NCI-H128 (cell line): ENCODE measurements at regions not wholly inside any gene's neighbourhood (a gene's known extent, or its start where the extent isn't known, plus 50 kb on each side); places are given as distances from the start of the nearest gene placed in this dataset.
"Not testable (repeated sequence)": the region's sequence is repeated elsewhere in the genome, so short reads cannot be mapped to it uniquely, and the experiment has no call there.

Source experiments
- DNase-seq: peaks from one replicate; lab custom pipeline; 2025; ENCODE audit not compliant: unreplicated experiment; lab: John Stamatoyannopoulos, UW

DNA sequence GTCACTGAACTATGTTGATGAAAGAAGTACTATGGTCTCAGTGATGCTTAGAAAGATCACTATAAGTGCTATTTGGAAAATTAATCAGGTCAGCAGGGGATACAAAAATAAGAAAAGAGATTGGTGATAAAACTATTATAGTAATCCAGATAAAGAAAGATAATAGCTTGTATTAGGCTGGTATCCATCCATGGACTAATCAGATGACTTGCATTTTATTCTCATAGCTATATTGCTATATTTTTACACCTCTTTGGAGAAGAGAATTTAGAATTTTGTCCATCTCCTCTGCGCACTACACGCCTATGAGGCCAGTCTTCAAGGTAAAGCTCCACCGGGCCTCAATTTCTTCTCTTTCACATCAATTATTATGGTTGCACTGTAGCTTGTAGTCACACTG is 635.1 kb upstream of the DDX18 start:
- DNase-seq, result no peak

GRCh38 chr2:117190856-117191559 is 623.5 kb upstream of the DDX18 start:
- DNase-seq, result no peak

GRCh38 chr2:117195381-117195780 is 619.1 kb upstream of the DDX18 start:
- no peak for DNase-seq

DNA sequence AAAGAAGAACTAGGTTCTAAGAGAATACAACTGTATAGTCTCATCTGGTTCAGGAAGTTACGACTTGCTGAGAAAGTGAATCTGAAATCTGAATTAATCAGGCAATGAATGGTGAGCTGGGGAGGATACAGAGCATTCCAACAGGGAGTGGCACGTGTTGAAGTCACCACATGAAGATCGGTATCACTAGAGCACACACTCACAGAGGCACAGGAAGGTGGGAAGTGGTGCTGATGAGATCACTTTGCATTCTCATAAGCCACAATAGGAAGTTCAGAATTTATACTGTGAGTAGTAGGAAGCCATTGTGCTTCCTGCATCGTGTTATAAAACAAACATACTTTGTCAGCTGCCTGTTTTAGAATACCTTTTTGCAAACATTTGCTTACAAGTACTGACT is 615.0 kb upstream of the DDX18 start:
- DNase-seq, result no peak

DNA sequence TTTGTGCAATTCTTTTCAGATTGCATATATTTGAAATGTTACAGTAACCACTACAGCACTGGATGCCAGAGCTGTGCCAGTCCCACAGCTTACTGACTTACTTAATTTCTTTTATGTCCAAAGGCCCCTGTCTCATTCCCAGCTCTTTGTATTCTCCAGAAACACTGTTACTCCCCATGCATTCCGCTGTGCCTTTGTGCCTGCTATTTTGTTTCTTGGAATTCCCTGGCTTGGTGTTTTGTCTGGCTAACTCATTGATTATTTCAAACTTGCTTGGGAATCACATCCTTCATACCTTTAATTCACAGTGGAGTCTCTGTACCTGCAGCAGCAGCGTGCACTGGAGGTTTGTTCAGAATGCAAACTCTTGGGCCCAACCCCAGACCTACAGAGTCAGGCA is 601.9 kb upstream of the DDX18 start:
- DNase-seq, result no peak

GRCh38 chr2:117217145-117217544 is 597.3 kb upstream of the DDX18 start:
- no peak for DNase-seq

DNA sequence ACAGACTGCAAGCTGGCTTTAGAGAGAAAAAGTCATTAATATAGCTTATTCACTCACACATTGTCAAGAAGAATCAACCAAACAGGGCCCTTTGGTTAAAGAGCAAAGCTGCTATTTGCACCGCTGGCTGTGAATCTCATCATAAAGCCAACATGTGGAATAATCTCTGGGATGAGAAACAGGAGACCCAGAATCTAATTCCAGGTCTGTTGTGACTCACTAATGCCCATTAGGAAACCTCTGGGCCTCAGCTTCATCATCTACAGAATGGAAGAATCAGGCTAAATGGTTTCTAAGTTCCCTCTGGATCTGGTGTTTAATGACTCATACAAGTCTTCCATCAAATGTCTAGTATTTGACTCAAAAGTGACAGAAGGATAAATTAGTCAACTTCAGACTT is 591.7 kb upstream of the DDX18 start:
- DNase-seq, result no peak

- DNase-seq, result no peak
Observed at GRCh38 chr2:117232305-117232704, 582.2 kb upstream of the DDX18 start.

GRCh38 chr2:117257362-117257761 is 557.1 kb upstream of the DDX18 start:
- no peak for DNase-seq

- no peak for DNase-seq
Observed at GRCh38 chr2:117269574-117269973, 544.9 kb upstream of the DDX18 start.

GRCh38 chr2:117271631-117272030 is 542.9 kb upstream of the DDX18 start:
- DNase-seq, result no peak

DNA sequence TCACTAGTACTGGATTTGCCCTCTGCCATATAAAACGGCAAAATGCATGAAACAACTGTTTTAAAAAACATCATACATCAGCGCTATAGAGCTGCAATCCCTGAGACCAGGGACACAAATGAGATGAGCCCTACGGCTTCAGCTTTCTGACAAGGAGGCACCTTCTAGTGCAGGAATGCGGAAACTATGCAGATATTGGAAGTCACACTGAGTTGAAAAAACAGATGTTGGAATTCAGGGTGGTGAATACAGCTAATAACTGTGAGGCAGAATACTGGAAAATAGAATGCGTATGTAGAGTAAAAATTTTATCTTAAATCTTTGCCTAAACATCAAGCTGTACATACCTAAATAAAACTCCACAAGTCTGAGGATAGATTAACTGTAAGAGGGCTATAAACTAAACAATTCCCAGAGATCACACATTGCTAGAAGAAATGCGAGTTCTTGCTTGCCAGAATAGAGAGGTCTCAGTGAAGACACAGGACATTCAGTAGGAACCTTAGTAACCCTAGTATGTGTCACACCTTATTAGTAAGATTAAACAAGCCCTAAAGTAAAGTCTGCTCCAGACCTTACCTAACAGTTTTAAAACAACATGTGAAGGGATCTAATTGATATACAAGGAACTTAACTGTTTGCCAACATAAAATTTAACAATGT is 541.4 kb upstream of the DDX18 start:
- DNase-seq, result no peak

DNA sequence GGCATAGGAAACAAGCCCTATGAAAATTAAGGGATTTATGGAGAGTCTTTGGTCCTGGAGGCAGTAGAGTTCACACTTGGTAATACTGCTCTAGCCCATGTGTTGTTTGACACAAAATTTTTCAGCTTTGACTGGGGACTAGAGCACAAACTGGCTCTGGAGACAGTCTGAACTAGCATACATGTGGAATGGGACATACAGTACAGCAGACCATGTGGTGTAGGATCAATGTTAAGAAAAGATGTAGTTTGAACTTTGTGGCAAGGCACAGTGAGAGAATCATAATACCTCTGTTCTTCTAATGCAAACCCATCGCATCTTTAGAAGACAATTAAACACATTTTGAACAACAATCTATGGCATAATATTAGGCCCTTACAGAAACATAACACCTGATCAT is 521.5 kb upstream of the DDX18 start:
- DNase-seq, result no peak

- no peak for DNase-seq
Observed at GRCh38 chr2:117299451-117299850, 515.0 kb upstream of the DDX18 start.

- no peak for DNase-seq
Observed at GRCh38 chr2:117308861-117309770, 505.4 kb upstream of the DDX18 start.

GRCh38 chr2:117321816-117322215 is 492.7 kb upstream of the DDX18 start:
- DNase-seq, result no peak

GRCh38 chr2:117323331-117323730 is 491.2 kb upstream of the DDX18 start:
- no peak for DNase-seq

GRCh38 chr2:117330641-117331040 is 483.9 kb upstream of the DDX18 start:
- DNase-seq, result no peak

GRCh38 chr2:117335967-117336366 is 478.5 kb upstream of the DDX18 start:
- DNase-seq, result no peak

DNA sequence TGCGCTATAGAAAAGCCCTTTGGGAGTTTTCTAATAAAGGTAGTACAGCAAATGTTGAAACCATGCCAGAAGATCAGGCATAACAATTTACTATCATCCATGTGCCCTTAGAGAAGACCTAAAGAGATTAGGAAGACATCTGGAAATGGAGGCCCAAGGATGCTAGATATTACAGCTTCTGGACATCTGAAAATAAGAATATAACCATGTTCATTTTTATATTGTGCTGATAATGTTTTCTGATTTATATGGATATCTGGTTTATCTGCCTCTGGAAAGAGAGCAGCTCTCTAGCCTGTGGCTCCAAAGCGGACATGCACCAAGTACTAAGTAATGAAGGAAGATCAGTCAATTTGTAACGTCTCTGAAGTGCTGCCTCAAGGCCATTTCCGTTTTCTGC is 478.0 kb upstream of the DDX18 start:
- no peak for DNase-seq

GRCh38 chr2:117337981-117338380 is 476.5 kb upstream of the DDX18 start:
- DNase-seq, result not testable (repeated sequence)

DNA sequence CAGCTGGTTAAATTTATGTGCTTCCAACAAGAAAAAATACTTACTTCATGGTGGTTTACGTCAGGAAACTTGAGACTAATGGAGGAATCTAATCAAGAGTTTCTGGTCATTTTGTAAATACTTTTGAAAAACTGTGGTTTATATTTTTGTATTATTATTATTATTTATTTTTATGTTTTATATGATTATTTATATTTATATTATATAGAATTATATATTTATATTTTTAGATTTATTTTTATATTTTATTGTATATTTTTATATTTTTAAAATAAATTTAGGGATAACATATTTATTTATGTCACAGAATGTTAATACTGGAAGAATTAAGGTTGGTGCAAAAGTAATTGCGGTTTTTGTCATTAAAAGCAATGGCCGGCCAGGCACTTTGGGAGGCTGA is 474.5 kb upstream of the DDX18 start:
- no peak for DNase-seq
